NCI-H2196 treated with DMSO at 0.1 percent for 48 hours (cell line): ENCODE measurements at regions not wholly inside any gene's neighbourhood (a gene's known extent, or its start where the extent isn't known, plus 50 kb on each side); places are given as distances from the start of the nearest gene placed in this dataset.

Experiments
- DNase-seq: peaks from one replicate; lab custom pipeline; 2025; ENCODE audit not compliant: unreplicated experiment; lab: John Stamatoyannopoulos, UW

DNA sequence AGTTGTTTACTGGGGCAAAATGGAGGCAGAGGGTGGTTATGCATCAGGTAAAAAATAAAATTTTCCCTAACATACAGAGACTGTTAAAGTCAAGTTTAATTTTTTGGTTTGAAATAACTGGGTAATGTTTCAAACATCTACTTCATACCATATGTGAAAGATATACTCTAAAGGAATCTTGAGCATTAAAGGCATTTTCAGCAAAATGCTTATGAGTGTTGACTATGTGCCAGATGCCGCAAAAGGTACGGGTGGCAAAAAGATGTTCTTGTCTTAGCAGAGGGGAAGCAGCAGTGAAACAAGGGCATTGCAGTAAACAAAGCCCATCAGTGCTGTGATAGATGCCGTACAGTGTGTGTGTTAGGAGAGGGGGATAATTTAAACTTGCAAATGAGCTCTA, 263.1 kb upstream of the ID2 start:
- DNase-seq = no peak

DNA sequence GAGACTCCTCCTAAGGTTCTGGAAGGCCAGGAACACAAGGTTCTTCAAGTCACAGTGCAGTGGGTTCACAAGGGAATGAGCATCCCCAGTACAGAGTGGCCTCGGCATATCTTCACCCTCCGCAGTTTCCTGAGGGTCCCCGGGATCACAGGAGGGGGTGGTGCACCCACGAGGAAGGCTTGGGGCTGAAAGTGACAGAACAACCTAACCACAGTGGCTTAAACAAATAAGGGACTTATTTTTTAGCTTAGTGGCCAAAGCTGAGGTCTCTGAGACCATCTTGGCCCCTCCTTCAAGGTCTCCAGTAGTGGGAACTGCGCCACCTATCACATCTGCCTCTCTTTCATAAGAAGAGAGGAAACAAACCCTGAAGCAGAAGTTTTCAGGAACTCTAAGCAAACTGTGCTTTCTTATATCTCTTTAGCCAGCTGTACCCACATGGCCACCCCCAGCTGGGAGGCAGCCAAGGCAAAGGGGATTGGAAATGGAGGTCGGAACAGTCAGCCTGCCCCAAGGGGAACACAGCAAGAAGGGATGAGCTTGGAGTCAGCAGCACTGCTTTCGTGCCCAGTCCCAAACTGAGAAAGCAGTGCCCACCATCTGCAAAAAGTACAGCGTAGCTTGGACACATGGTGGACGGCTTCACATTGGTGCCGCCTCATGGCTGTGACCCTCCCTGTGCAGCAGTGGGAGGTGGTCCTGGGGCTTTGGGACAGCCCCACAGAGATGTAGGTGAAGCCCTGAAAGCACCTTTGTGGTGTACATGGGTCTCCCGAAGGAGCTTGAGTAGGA, 260.0 kb upstream of the ID2 start:
- no peak for DNase-seq

DNA sequence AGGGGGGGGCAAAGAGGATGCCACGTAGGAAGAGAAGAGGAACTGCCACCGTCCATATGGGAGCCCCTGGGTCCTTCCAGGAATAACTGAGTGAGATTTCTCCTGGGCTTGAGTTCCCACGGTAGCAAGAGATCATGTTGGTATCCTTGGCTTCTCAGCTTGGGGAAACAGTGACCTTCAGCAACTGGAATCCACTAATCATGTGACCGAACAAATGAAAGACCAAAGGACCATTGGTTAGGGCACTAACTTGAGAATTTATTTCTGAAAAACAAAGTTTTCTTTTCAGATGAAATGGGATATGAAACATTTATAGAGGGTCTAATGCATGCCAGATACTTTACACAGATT, 259.4 kb upstream of the ID2 start:
- DNase-seq = no peak

DNA sequence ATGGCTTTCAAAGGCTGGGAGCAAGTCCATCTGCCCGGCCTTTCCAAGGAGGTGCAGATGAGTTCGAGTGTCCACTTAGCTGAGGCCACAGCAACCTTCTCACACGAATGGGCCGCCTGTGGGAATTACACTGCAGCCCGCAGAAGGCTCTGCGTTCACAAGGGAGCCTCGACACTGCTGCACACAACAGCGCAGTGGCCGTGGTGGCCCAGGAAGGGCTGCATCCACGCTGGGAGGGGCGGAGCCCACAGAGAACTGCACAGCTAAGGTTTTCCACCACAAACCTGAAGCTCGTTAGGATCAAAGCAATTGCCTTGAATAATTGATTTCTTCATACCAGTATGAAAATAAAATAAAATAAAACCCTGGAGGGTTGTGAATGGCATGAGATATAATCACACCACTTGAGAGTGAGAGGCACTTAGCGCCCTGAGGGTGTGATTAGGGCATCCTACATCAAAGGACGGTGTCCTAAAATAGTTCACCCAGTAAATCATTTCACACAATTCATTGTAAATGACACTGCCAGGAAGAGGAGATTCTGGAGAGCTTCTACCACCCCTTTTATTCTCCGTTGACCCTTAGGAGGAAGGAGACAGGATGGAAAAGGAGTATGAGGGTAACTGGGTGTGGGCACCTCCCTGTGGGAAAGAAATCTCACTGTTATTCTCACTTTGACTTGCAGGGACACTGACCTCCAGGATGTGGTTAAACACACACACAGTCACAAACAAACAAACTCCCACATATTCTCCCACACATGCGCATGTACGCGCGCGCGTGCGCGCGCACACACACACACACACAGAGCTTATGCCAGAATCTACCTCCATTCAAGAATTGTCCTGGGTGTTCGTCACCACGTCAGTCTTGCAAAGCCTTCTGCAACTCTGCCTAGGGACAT, 256.6 kb upstream of the ID2 start:
- no peak for DNase-seq

DNA sequence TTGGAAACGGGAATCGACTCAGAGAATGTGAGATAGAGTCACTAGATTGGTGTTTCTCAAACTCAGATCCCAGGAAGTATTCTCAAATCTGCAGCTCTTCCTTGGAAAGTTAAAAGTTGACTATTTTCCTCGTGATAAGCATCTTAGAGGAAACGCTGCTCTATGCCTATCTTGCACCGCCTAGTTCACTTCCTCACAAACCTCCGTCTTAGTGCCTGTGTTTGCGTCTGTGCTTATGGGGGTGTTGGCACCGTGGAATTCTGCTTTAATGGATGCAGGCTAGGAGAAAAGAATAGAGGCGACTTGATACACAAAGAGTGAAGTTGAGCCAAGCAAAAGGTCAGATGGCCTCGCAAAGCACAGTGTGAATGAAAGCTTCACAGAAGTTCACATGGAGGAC, 255.3 kb upstream of the ID2 start:
- DNase-seq = no peak

DNA sequence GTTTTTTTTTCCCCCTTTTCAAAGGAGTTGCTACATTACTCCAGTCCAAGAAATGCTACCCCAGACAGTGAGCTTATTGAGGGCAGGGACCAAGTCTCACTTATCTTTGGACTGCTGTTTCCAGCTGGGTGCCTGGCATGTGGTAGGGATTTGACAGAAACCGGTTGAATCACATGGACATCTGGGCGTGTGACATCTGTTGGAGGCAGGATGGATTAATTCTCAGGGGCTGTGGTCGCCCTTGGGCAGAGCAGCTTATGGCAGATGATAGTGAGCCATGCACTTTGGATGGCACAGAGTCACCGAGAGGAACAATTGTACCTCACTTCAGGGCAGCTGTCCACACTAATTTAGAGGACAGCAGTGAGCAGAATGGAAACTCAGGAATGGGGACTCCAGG, 254.6 kb upstream of the ID2 start:
- DNase-seq = no peak

DNA sequence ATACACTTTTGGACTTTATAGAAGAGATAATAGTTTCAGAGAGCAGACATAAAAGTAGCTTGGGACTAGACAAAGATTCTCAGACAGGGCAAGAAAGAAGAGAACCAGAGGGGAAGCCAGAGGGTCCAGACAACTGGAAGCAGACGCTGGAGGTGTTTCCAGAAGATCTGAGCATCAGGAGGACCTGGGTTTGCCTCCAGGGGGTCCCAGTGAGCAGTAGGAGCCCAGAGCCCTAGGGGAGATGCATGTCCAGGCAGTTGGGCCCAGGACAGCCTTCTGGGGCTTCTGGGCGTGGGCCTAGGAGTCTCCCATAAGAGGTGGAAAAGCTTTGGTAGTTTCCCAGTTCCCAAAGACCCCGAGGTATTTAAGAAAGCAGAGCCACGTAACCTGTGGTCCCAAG, 251.2 kb upstream of the ID2 start:
- no peak for DNase-seq

DNA sequence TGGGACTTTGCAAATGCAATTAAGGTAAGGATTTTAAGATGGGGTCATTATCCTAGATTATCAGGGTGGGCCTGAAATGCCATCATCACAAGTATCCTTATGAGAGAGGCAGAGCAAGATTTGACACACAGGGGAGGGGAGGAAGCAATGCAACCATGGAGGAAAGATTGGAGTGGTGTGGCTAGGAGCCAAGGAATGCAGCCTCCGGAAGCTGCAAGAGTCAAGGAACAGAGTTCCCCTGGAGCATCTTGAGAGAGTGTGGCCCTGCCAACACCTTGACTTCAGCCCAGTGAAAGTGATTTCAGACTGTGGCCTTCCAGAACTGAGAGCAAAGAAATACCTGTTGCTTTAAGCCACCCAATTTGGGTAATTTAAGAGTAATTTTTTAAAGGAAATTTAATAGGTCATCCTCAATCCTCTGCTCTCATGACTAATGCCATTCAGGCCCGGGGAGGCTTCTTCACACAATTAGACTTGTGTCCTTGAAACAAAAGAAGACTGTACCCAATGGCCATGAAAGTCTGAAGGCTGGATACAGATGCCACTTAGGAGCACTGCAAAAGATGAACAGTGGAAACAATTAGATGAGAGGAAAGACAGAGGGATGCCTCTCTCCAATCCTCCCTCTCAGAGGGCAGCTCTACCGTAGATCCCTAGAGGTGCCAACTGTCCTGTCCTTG, 250.3 kb upstream of the ID2 start:
- no peak for DNase-seq

DNA sequence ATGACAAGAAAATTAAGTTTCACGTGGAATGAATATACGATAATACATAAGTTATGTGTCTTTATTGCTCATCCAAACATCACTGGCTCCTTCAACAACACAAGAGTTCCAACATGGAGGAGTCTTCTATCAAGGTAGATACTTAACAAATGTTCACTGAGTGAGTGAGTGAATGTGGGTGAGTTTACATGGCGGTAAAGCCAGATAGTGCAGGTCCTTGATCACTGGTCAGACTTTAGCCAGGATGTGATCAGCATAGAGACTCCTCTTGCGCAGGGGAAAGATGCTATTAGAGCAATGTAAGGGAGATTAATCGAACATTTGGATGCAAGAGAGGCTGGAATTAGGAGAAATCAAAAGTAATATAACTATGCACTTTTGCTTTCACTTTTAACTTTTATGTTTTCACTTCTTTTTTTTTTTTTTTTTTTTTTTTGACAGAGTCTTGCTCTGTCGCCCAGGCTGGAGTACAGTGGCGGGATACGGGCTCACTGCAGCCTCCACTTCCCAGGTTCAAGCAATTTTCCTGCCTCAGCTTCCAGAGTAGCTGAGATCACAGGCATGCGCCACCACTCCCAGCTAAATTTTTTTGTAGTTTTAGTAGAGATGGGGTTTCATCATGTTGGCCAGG, 249.0 kb upstream of the ID2 start:
- no peak for DNase-seq

DNA sequence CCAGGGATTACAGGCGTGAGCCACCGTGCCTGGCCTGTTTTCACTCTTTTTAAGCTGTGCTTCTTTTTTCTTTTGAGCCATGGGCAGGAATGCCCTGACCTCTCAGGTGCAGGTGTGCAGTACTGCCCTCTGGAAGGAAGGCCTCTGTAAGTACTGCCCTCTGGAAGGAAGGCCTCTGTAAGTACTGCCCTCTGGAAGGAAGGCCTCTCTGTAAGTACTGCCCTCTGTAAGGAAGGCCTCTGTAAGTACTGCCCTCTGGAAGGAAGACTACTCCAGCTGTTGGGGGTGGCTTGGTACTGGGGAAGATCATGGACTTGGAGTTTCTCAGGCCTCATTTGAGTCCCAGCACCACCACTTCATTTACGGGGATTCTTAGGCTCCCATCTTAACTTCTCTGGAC, 248.5 kb upstream of the ID2 start:
- no peak for DNase-seq

DNA sequence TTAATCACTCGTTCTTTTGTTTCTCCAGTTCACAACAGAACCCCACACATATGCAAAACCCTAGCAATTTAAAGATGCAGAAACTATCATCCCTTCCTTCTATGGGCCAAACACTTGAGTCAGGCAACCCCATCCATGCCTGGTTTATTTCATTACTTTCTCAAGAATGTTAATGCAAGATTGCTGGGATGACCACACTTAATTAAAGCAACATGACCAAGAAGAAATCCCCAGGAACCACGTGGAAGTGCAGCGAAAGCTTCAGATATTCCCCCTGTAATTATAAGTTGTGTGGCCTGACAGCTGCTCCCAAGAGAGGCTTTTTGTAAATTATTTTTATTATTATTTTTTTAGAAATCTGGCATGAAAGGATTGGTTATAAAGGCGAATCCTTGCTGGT, 246.2 kb upstream of the ID2 start:
- DNase-seq = no peak

DNA sequence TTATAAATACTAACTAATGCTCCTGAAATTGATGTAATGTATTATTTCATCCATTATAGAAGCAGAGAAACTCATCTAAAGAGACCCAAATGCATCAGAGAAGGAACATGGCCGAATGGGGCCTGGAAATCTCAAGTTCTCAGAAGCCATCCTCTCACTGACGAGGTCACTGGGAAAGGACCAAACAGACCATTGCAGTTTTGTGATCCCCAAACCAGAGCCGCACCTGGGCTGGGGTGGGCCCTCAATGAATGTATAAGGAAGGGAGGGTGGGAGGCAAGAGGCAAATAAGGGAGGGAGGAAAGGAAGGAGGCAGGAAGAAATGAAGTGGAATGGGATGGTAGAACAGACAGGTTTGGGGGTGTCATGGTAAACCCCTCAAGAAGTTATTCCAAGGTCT, 245.3 kb upstream of the ID2 start:
- no peak for DNase-seq

DNA sequence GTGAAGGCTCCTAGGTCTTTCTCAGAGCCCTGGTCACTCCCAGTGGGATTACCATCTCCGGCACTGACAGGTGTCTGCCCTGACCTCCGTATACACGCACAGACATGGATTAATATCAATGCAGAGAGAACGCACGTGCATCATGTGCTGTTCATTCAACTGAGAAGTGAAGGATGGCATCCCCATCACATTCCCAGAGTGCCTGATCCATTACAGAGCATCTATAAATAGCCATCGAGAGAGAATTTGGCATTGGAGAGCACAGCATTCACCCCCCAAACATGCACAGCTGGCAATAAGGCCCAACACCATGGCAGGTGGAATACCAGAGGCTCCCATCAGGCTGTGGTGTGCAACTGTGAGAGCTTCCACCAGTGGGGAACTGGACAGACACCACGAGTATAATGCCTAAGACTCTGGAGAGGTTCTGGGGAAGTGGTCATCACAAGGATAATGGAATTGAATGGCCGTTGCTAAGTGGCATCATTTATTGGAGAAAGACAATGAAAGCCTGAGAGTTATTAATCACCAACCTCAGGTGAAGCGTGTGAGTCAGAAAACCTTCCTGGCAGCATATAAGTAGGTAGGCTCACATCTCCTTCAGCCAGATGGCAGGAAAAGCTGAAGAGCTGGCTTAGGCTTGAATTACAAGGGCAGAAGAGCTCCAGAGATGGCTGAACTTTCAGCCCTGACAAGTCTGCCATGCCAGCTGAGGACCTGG, 244.5 kb upstream of the ID2 start:
- peak; percentile 36 for DNase-seq

DNA sequence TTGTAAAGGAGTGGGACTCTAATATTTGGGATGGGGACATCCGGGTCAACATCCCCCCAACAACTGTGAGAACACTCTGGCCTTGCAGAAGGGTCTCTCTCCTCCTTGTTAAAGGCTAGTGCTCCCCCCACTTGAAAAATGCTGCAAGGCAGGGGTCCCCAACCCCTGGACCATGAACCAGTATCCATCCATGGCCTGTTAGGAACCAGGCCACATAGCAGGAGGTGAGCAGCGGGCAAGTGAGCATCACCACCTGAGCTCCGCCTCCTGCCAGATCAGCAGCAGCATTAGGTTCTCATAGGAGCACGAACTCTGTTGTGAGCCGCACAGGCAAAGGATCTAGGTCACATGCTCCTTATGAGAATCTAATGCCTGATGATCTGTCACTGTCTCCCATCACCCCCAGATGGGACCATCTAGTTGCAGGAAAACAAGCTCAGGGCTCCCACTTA, 243.9 kb upstream of the ID2 start:
- no peak for DNase-seq

DNA sequence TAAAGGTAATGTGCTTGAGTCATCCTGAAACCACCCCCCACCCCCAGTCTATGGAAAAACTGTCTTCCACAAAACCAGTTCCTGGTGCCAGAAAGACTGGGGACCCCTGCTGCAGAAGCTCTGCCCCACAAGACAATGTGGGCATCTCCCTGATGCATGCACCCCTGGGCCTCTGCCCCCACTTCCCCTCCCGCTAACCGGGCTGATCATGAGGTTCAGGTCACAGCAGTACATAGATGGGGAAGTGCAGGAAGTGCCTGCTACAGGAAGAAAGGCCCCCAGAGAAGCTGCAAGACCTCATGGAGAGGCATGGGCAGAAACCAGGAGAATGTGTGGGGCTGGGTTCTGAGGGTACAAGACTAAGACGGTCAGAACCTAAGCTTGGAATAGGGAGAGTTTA, 243.4 kb upstream of the ID2 start:
- DNase-seq = no peak

DNA sequence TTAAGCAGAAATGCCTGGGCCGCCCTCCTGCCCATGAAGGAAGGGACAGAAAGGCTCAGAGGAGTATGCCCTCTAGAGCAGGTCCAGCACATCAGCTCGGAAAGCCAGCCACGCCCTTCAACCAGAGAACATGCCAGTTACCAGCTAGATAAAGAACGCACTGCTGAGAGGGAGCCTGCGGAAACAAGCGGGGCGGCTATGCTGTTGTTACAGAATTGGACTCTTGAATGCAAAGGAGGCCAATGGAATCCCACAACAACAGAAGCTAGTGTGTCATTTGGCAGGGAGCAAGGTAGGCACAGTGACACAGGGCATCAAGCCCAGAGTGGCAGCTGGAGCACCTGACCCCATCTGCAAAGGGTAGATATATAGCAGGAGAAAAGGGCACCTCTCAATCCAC, 242.9 kb upstream of the ID2 start:
- no peak for DNase-seq

DNA sequence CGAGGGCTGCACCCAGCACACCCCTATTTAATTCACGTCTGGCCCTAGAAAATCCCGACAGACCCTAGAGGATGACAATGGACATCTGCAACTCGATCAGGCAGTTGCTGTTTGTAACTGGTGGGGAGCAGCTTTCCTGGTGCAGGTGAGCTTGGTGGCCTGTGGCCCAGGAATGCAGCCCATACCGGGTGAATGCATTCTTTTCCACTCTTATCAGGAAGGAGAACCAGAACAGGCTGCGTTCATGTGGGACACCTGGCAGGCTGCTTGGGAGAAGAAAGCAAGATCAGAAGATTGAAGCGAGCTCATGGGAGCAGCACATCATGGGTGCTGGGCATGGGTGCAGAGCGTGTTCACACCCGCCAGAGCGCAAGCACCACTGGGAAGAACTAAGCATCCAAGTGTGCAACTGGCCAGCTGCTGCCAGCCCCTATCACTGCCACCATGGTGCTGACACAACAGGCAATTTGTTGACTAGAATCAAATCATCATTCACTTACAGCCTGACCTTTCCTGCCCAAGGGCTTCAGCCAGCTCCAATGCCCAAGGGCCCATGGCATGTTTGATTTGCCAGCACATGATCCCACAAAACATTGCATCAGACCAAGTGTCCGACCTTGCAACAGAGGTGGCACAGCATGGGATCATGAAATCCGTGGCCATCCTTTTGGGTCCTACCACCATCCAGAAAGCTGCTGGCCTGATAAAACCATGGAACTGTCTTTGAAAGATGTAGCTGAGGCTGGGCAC, 241.7 kb upstream of the ID2 start:
- no peak for DNase-seq

DNA sequence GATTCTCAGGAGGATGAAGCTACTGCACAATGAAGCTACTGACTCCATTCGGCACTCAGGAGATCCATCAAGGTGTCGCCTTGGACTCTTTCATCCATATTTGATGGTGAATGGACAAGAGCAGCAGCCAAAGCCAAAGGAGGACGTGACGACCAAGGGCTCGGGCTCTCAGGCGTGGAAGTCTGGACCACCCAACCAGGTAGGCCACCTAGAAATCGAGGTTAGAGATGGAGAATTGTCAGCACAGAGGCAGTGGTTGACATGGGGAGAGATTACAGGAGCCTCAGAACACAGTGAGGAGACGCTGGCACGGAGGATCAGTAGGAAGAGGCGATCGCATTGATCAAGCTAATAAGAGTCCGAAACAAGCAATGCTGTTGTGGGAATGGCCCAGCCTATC, 240.5 kb upstream of the ID2 start:
- no peak for DNase-seq

DNA sequence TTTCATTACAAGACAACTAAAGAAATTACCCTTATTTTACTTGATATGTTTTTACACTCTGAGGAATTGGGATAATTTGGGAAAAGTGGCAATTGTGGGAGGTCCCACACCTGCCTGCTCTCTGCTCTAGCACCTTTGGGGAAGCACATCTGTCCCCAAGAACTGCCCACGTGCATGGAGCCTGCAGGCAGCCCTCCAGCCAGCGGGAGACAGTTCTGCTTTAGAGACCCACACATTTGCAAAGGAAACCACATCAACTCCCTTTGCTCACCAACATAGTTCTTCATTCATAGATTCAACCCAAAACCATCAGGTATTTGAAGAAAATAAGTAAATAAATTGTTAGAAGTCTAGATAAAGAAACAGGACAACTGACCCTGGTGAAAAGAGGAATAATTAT, 239.9 kb upstream of the ID2 start:
- no peak for DNase-seq

DNA sequence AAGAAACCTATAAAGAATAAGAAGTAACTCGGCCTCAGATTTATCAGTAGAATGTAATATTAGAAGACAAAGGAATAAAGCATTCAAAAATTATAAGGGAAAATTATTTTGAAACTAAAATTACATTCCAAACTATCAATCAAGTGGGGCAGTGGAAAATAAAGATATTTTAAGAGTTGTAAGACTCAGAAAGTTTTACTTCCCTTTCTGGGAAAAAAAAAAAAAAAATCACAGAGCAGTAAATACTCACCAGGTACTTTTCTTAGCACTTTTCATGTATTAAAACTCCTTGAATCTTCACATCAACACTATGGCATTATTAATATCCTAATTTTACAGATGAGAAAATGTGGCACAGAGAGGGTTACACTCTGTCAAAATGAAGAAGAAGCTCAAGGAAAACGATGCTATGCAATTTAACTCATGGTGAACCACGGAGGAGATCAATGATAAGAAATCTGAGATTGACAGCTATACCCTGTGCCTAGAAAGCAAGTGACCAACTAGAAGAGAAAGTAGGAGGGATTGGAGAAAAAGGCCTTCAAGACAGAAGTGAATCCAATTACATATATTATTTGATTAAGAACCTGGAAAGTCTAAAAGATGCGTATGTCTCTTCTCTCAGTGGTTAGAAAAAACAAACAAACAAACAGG, 238.9 kb upstream of the ID2 start:
- DNase-seq = no peak
